GM19099 (cell line): ENCODE measurements at regions not wholly inside any gene's neighbourhood (a gene's known extent, or its start where the extent isn't known, plus 50 kb on each side); places are given as distances from the start of the nearest gene placed in this dataset.

Source experiments
- POLR2A ChIP-seq: IDR thresholded peaks from 3 replicates; pipeline ENCODE4 v1.6.1; 2011; ENCODE audit warnings: low read depth; ENCODE audit not compliant: insufficient read length; ENCODE audit errors: extremely low read depth

GRCh38 chr13:83274679-83275078 is 607.6 kb downstream of the SLITRK1 start:
- TF ChIP-seq POLR2A = no peak

- TF ChIP-seq POLR2A = no peak
These were observed 609.5 kb downstream of the SLITRK1 start for GRCh38 chr13:83272652-83273240.

GRCh38 chr13:83272076-83272475 is 610.2 kb downstream of the SLITRK1 start:
- no peak for TF ChIP-seq POLR2A

GRCh38 chr13:83265279-83265678 is 617.0 kb downstream of the SLITRK1 start:
- TF ChIP-seq POLR2A = no peak

- no peak for TF ChIP-seq POLR2A
These were observed 633.5 kb downstream of the SLITRK1 start for GRCh38 chr13:83248751-83249150.

GRCh38 chr13:83232626-83233025 is 649.6 kb downstream of the SLITRK1 start:
- TF ChIP-seq POLR2A = no peak

- no peak for TF ChIP-seq POLR2A
These were observed 652.5 kb downstream of the SLITRK1 start for GRCh38 chr13:83229574-83230305.

- no peak for TF ChIP-seq POLR2A
These were observed 658.7 kb downstream of the SLITRK1 start for GRCh38 chr13:83223546-83223945.

GRCh38 chr13:83221813-83222241 is 660.4 kb downstream of the SLITRK1 start:
- TF ChIP-seq POLR2A = no peak

- no peak for TF ChIP-seq POLR2A
These were observed 661.0 kb downstream of the SLITRK1 start for GRCh38 chr13:83221256-83221655.

- no peak for TF ChIP-seq POLR2A
These were observed 662.0 kb downstream of the SLITRK1 start for GRCh38 chr13:83220241-83220640.

GRCh38 chr13:83219832-83220231 is 662.4 kb downstream of the SLITRK1 start:
- no peak for TF ChIP-seq POLR2A

- TF ChIP-seq POLR2A = no peak
These were observed 665.6 kb downstream of the SLITRK1 start for GRCh38 chr13:83216479-83217245.

GRCh38 chr13:83215627-83216026 is 666.6 kb downstream of the SLITRK1 start:
- TF ChIP-seq POLR2A = no peak

- TF ChIP-seq POLR2A = no peak
These were observed 667.8 kb downstream of the SLITRK1 start for GRCh38 chr13:83214452-83214851.

- TF ChIP-seq POLR2A = no peak
These were observed 671.0 kb downstream of the SLITRK1 start for GRCh38 chr13:83211301-83211700.
